ENCODE measurements at regions not wholly inside any gene's neighbourhood (a gene's known extent, or its start where the extent isn't known, plus 50 kb on each side); places are given as distances from the start of the nearest gene placed in this dataset.

- DNase-seq (ENCODE audit: low read depth in 1 of 2, low spot score in 1 of 2) (no peak), FAIRE-seq (no peak), ATAC-seq (no peak)
- no peak overlapping the region for H3K4me2 ChIP-seq
- TF ChIP-seq, protein P1, sequence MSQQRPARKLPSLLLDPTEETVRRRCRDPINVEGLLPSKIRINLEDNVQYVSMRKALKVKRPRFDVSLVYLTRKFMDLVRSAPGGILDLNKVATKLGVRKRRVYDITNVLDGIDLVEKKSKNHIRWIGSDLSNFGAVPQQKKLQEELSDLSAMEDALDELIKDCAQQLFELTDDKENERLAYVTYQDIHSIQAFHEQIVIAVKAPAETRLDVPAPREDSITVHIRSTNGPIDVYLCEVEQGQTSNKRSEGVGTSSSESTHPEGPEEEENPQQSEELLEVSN (IDR thresholded peaks at IDR 0.05; ENCODE audit: borderline replicate concordance, low read depth): no peak
- TF ChIP-seq HOXA7 (CRISPR knock-in tag; IDR thresholded peaks at IDR 0.05): no peak
- TF ChIP-seq HES2 (IDR thresholded peaks at IDR 0.05): no peak
- no peak for TF ChIP-seq MYC (IDR thresholded peaks at IDR 0.05; ENCODE audit: borderline replicate concordance, low read length)
- no peak for TF ChIP-seq CBX2 (IDR thresholded peaks at IDR 0.05; ENCODE audit: borderline replicate concordance, low read depth)
- TF ChIP-seq ESRRA (IDR thresholded peaks at IDR 0.05; ENCODE audit: borderline replicate concordance, low read length): no peak
- TF ChIP-seq JUN (IDR thresholded peaks at IDR 0.05): no peak
- TF ChIP-seq ZNF302 (CRISPR knock-in tag; IDR thresholded peaks at IDR 0.05): no peak
- ChIA-PET CTCF (no interaction called here), POLR2A (no interaction called here)
- no peak overlapping the region for H3K4me3 ChIP-seq
- 8% methylated on average over 2 of the region's 4 CpGs for WGBS (ENCODE audit: missing lambda C conversion rate)
- no peaks in the 10 kb centered on the region for H3K4me1 ChIP-seq
- H3K9me3 ChIP-seq: no peaks in the 10 kb centered on the region
- no peak overlapping the region for H3K27ac ChIP-seq
Observed at GRCh38 chrY:15364996-15365395, 840.7 kb downstream of the NLGN4Y start.

GRCh38 chrY:15368786-15369185 lies 844.5 kb downstream of the NLGN4Y start:
- Histone ChIP-seq H3K4me1 (no peaks in the 10 kb centered on the region), H3K4me2 (no peak overlapping the region), H3K4me3 (no peak overlapping the region), H3K27ac (no peak overlapping the region), H3K9me3 (no peaks in the 10 kb centered on the region)
- ATAC-seq (no peak), DNase-seq (ENCODE audit: low read depth in 1 of 2, low spot score in 1 of 2) (no peak), FAIRE-seq (no peak)
- no peak for TF ChIP-seq CBX8 (IDR thresholded peaks at IDR 0.05)
- ChIA-PET CTCF (no interaction called here), POLR2A (no interaction called here)
- 31% methylated on average over 3 of the region's 3 CpGs for WGBS (ENCODE audit: missing lambda C conversion rate)

- ChIA-PET CTCF (no interaction called here), POLR2A (no interaction called here)
- DNase-seq (ENCODE audit: low read depth in 1 of 2, low spot score in 1 of 2): no peak
- Histone ChIP-seq H3K4me1 (no peaks in the 10 kb centered on the region), H3K27ac (no peak overlapping the region), H3K4me2 (no peak overlapping the region), H3K9me3 (no peaks in the 10 kb centered on the region), H3K4me3 (no peak overlapping the region)
- no peak for FAIRE-seq
- WGBS (ENCODE audit: missing lambda C conversion rate): 60% methylated on average over 1 of the region's 1 CpG
- no peak for ATAC-seq
- TF ChIP-seq RCOR1 (IDR thresholded peaks at IDR 0.05; ENCODE audit: low read depth, low read length) (no peak), GATA3 (IDR thresholded peaks at IDR 0.05; ENCODE audit: borderline replicate concordance) (no peak), ZFP36 (IDR thresholded peaks at IDR 0.05; ENCODE audit: borderline replicate concordance, partially characterized antibody) (no peak), CHD4 (IDR thresholded peaks at IDR 0.05; ENCODE audit: borderline replicate concordance) (no peak), HES2 (IDR thresholded peaks at IDR 0.05) (no peak), MYC (IDR thresholded peaks at IDR 0.05; ENCODE audit: borderline replicate concordance, low read length) (no peak), SREBF2 (IDR thresholded peaks at IDR 0.05) (no peak), PHF8 (IDR thresholded peaks at IDR 0.05; ENCODE audit: borderline replicate concordance, low read depth) (no peak), MAX (IDR thresholded peaks at IDR 0.05) (no peak), NFE2L2 (conservative IDR thresholded peaks at IDR 0.05; ENCODE audit: low read length) (no peak), CHD2 (IDR thresholded peaks at IDR 0.05; ENCODE audit: low read length, partially characterized antibody) (no peak), ZSCAN20 (CRISPR knock-in tag; IDR thresholded peaks at IDR 0.05) (no peak), MAZ (IDR thresholded peaks at IDR 0.05; ENCODE audit: borderline replicate concordance, low read depth, low read length) (no peak), CBX8 (IDR thresholded peaks at IDR 0.05) (no peak)
- TF ChIP-seq, protein P2, sequence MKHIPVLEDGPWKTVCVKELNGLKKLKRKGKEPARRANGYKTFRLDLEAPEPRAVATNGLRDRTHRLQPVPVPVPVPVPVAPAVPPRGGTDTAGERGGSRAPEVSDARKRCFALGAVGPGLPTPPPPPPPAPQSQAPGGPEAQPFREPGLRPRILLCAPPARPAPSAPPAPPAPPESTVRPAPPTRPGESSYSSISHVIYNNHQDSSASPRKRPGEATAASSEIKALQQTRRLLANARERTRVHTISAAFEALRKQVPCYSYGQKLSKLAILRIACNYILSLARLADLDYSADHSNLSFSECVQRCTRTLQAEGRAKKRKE (CRISPR knock-in tag; IDR thresholded peaks at IDR 0.05; ENCODE audit: low read depth): no peak
Observed at GRCh38 chrY:15385178-15385577, 860.8 kb downstream of the NLGN4Y start.

Data from A549 (cell line).